WERI-Rb-1 (cell line): ENCODE measurements at regions not wholly inside any gene's neighbourhood (a gene's known extent, or its start where the extent isn't known, plus 50 kb on each side); places are given as distances from the start of the nearest gene placed in this dataset.
A peak's percentile ranks its signal among the peaks of the same experiment; 100 is the strongest.

Experiments used
- DNase-seq: peaks from one replicate; pipeline ENCODE4 v3.0.0-alpha.2; 2020
- H3K27ac ChIP-seq: fragments of 250-450 bp; sonication (Bioruptor Pico); 2 replicates; pipeline ENCODE4 v1.5.1; 2020; ENCODE audit warnings: mild to moderate bottlenecking, moderate library complexity
- H3K27me3 ChIP-seq: fragments of 250-450 bp; sonication (Bioruptor Pico); 2 replicates; pipeline ENCODE4 v1.5.1; 2021; ENCODE audit warnings: mild to moderate bottlenecking, low read depth, moderate library complexity; ENCODE audit not compliant: insufficient read depth, severe bottlenecking
- H3K36me3 ChIP-seq: fragments of 250-450 bp; sonication (Bioruptor Pico); 2 replicates; pipeline ENCODE4 v1.5.1; 2020; ENCODE audit warnings: mild to moderate bottlenecking, moderate library complexity
- H3K4me3 ChIP-seq: 2 replicates; pipeline ENCODE4 v1.5.1; 2011; ENCODE audit warnings: low read depth, mild to moderate bottlenecking, control low read depth, low read length
- H3K9me3 ChIP-seq: fragments of 250-450 bp; sonication (Bioruptor Pico); 2 replicates; pipeline ENCODE4 v1.5.1; 2021; ENCODE audit warnings: mild to moderate bottlenecking, moderate library complexity; ENCODE audit not compliant: severe bottlenecking
- CTCF ChIP-seq: IDR thresholded peaks from 2 replicates; pipeline ENCODE4 v1.5.1; 2011; ENCODE audit warnings: low read depth, mild to moderate bottlenecking, control low read depth, inconsistent platforms, low read length

- Histone ChIP-seq H3K4me3 (no peak overlapping the region), H3K36me3 (no peaks in the 10 kb centered on the region), H3K27ac (no peak overlapping the region), H3K27me3 (no peaks in the 10 kb centered on the region), H3K9me3 (no peaks in the 10 kb centered on the region)
- TF ChIP-seq CTCF = no peak
- DNase-seq = no peak
These were observed 533.4 kb downstream of the TCERG1L start for GRCh38 chr10:130778166-130778545.

GRCh38 chr10:130780763-130781162 is 530.8 kb downstream of the TCERG1L start:
- Histone ChIP-seq H3K36me3 (no peaks in the 10 kb centered on the region), H3K4me3 (no peak overlapping the region), H3K27me3 (no peaks in the 10 kb centered on the region), H3K27ac (no peak overlapping the region), H3K9me3 (no peaks in the 10 kb centered on the region)
- TF ChIP-seq CTCF = no peak
- no peak for DNase-seq

- H3K27me3 ChIP-seq = no peaks in the 10 kb centered on the region
- H3K27ac ChIP-seq = no peak overlapping the region
- TF ChIP-seq CTCF = no peak
- DNase-seq = no peak
- no peaks in the 10 kb centered on the region for H3K36me3 ChIP-seq
- H3K9me3 ChIP-seq = no peaks in the 10 kb centered on the region
- no peak overlapping the region for H3K4me3 ChIP-seq
These were observed 530.3 kb downstream of the TCERG1L start for GRCh38 chr10:130781206-130781605.

GRCh38 chr10:130781623-130782022 is 529.9 kb downstream of the TCERG1L start:
- no peaks in the 10 kb centered on the region for H3K36me3 ChIP-seq
- no peak for DNase-seq
- H3K4me3 ChIP-seq = no peak overlapping the region
- no peaks in the 10 kb centered on the region for H3K9me3 ChIP-seq
- H3K27ac ChIP-seq = no peak overlapping the region
- H3K27me3 ChIP-seq = no peaks in the 10 kb centered on the region
- no peak for TF ChIP-seq CTCF

- Histone ChIP-seq H3K36me3 (no peaks in the 10 kb centered on the region), H3K27ac (no peak overlapping the region), H3K9me3 (no peaks in the 10 kb centered on the region), H3K27me3 (no peaks in the 10 kb centered on the region), H3K4me3 (no peak overlapping the region)
- TF ChIP-seq CTCF = peak; percentile 66
- DNase-seq = peak; percentile 42
These were observed 529.1 kb downstream of the TCERG1L start for GRCh38 chr10:130782467-130782866.

- H3K9me3 ChIP-seq = no peaks in the 10 kb centered on the region
- no peaks in the 10 kb centered on the region for H3K27me3 ChIP-seq
- no peak for TF ChIP-seq CTCF
- H3K4me3 ChIP-seq = no peak overlapping the region
- H3K27ac ChIP-seq = no peak overlapping the region
- DNase-seq = no peak
- H3K36me3 ChIP-seq = no peaks in the 10 kb centered on the region
These were observed 527.2 kb downstream of the TCERG1L start for GRCh38 chr10:130784326-130784725.
